Left lobe of liver (tissue), 2 donors: ENCODE measurements at regions not wholly inside any gene's neighbourhood (a gene's known extent, or its start where the extent isn't known, plus 50 kb on each side); places are given as distances from the start of the nearest gene placed in this dataset.
"Not testable (repeated sequence)": the region's sequence is repeated elsewhere in the genome, so short reads cannot be mapped to it uniquely, and the experiment has no call there.

Experiments
- ATAC-seq: fragments of 200-7000 bp; cut with Tn5 transposase; one replicate; pipeline ENCODE4 v1.9.1; 2020; ENCODE audit warnings: mild to moderate bottlenecking, moderate library complexity
- DNase-seq: peaks from one replicate; pipeline ENCODE4 v3.0.0-alpha.2; 2020; ENCODE audit warnings: low spot score
- donor health status: DM: no; HTN: no; CAD: no; lungs with moderate emphysema.
- donor health status: DM: no; HTN: yes; CAD: no.

DNA sequence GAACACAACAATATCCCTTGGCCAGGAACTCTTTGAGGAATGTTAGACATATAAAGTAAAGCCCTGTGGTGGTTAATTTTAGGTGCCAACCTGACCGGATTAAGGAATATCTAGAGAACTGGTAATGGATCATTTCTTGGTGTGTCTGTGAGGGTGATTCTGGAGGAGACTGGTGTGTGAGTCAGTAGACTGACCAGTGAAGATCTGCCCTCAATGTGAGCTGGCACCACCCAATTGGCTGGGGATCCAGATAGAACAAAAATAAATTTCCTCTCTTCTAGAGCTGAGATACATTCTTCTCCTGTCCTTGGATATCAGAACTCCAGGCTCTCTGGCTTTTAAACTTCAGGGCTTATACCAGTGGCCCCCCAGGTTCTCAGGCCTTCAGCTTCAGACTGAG, 56.2 kb upstream of the TNPO1 start:
- DNase-seq, result no peak
- ATAC-seq, result no peak

DNA sequence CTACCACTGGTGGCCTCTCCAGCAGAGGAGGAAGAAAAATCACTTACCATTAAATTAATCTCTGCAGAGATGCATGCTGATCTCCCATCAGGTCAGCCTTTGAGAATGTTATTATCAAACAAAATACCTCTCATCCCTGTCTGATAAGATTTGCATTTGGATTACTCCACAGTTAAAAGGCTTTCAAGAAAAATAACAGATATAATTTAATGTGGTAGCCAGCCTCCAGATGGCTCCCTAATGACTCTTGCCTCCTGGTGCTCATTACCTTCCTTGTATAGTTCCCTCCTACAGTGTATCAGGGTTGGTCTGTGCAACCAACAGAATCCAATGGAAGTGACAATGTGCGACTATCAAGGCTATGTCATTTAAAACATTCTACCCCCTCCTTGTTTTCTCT, 63.6 kb upstream of the TNPO1 start:
- ATAC-seq, result peak; percentile 71
- no peak for DNase-seq

DNA sequence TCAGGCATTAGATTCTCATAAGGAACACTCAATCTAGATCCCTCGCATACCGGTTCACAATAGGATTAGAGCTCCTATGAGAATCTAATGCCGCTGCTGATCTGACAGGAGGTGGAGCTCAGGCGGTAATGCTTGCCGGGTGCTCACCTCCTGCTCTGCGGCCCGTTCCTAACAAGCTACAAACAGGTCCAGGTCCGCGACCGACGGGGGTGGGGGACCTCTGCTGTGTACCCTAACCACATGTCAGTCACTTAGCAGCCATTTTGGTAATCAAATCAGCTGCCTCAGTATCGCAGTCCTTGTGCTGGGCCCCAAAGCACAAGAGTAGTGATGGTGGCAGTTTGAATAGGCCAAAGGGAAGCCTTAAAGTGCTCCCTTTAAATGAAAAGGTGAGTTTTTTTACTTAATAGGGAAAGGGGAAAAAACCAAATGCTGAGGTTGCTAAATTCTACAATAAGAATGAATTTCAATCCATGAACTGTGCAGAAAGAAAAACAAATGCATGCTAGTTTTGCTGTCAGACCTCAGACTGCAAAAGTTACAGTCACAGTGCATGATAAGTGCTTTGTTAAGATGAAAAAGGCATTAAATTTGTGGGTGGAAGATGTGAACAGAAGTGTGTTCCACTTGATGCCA, 67.0 kb upstream of the TNPO1 start:
- DNase-seq (no peak), ATAC-seq (no peak)

DNA sequence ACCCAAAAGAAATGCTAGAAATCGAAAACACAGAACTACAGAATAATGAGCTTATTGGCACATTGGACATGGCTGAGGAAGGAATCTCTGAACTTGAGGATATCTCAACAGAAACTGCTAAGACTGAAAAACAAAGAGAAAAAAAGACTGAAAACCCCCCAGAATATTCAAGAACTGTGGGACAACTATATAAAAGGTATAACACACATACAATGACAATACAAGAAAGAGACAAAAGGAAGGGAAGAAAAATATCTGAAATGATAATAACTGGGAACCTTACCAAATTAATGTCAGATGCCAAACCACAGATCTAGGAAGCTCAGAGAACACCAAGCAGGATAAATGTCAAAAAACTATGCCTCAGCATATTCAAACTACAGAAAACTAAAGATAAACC, 68.6 kb upstream of the TNPO1 start:
- DNase-seq (no peak), ATAC-seq (no peak)

DNA sequence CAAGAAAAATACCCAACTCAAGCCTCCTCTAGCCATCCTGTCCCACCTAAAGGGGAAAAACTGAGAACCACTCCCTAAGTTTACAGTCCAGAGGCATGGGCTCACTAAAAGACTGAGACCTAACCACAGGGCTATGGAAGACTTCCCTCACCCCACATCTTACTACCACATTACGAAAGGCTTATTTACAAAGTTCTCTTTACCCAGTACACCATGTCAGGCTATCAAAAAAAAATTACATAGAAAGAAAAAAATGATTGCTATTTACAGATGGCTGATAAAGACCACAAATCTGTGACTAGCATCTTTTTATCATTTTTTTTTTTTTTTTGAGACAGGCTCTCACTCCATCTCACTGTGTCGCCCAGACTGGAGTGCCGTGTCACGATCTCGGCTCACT, 69.7 kb upstream of the TNPO1 start:
- no peak for DNase-seq
- ATAC-seq, result no peak

DNA sequence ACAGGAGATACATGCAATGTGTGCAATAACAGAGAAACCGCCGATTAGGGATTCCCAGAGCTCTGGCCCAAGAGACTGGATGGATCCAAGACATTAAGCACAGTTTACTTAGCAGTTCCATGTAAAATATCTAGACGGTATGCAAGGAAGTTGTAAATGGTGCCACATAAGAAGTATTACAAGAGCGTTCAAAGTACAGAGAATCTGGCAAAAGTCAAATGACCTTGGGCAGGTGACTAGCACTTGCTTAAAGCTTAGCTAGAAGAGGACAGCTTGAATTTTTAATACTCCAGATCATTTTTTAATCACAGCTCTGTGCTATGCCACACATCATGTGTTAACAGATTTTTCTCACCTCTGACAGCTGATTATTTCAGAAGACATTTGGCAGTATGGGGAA, 72.3 kb upstream of the TNPO1 start:
- ATAC-seq (no peak), DNase-seq (no peak)

DNA sequence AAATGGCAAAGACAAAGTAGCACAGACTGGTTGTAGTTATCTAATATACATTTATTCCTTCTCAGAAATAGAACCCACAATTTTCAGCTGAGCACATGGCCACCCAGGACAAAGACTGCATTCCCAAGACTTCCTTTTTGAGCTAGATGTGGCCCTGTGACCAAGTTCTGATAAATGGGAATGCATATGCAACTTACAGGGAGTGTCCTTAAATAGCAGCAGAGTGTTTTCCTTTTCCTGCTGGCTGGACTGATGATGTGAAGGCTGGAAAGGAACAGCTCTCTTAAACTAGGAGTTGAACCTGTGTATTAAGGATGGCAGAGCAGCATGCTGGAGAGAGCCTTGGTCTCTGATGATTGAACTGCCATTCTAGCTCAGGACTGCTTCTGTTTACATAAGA, 74.7 kb upstream of the TNPO1 start:
- DNase-seq, result no peak
- no peak for ATAC-seq

DNA sequence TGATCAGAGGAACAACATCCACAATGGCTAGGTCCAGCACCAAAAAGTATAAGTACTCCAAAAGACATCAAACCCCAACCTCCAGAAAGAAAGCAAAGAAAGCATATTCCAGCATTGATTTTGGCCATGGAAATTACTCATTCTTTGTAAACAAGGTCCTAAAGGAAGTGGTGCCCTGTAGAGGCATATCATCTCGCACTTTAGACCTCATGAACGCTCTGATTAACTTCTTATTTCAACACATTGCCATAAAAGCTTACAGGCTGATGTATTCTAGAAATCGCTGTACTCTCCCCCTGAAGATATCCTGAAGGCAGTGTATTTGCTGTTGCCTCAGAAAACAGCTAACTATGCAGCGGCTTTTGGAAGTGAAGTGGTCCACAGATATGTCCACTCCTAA, 82.7 kb upstream of the TNPO1 start:
- ATAC-seq (no peak), DNase-seq (no peak)

DNA sequence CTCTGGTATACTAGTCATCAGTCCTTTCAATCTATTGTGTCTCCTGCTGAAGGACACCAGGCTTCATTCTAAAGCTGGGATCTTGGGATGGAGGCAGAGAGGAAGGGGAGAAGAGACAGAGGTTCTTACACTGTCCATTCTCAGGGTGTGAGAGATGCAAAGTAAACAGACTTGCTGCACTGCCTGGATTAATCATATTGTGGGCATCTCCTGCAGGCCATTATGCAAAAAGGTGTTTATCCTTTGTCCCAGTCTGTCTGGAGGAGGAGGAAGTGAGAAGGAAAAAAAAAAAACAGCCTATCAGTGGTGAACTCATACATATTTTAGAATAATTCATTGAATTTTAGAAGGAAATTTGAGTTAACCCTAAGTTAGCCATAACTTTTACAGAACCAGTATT, 92.9 kb upstream of the TNPO1 start:
- DNase-seq (no peak), ATAC-seq (no peak)

DNA sequence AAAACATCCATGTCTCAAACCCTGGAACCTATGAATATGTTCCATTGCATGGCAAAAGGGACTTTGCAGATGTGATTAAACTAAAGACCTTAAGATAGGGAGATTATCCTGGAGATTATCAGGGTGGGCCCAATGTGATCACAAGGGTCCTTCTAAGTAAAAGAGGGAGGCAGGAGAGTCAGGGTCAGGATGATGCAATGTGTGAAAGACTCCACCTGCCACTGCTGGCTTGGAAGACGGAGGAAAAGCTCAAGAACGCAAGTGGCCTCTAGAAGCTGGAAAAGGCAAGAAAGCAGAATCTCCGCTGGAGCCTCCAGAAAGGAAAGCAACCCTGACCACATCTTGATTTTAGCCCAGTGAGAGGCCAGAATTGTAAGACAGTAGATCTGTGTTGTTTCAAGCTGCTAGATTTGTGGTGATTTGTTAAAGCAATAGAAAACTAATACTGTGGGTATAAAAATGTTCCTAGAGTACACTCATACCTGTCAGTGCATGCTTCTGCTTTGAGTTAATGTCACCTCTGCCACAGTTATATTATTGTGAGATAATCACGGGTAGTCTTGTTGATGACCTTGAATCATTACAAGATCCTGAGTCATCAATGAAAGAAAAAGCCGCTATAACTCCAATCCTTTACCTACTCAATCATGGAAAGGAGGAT, 93.5 kb upstream of the TNPO1 start:
- DNase-seq (no peak), ATAC-seq (no peak)

DNA sequence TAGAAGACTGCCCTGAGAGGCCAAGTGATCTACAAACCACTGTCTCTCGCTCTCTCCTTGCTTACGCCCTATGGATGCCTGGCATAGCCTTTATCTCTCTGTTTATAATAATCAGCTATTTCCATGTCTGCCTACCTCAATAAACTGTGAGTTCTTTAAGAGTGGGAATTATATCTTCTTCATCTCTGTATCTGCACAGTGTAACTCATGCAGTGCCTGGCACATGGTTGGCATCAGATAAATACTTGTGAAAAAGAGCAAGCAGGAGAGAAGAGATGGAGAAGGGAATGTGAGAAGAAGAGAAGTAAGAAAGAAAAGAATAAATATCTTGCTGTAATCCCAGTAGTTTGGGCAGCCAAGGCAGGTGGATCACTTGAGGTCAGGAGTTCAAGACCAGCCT, 94.6 kb upstream of the TNPO1 start:
- ATAC-seq (no peak), DNase-seq (no peak)

DNA sequence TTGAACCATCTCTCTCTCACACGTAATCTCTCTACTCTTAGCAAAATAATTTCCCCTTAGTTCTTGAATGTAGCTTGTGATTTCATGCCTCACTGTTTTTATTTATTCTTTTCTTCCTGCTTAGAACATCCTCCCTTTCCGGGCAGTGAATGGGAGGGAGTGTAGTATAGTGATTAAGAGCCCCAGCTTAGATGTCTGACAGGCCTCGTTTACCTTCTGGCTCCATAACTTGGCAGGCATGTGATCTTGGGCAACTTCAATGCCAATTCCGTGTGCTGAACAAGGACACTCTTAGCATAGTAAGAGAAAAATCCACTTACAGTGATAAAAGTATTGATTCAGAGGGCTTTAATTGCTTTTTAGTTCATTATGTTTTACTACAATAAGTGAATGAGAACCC, 96.3 kb upstream of the TNPO1 start:
- DNase-seq (no peak), ATAC-seq (no peak)

DNA sequence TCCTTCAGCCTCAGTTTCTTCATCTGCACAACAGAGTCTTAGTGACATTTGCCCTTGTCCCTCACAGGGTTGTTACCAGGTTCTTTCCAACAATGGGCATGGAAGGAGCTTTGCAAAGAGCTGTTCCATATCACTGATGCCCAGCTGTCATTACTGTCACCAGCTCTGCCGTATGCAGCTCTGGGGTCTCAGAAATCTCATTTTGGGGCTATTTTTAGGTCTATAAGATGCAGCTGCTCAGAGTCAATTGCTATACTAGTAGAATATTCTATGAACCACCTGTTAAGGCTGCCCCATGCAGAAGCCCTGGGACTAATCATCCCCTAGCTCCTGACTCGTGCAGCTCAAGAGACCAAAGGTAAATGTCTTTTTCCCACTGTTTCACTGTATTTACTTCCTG, 105.1 kb upstream of the TNPO1 start:
- ATAC-seq, result no peak
- no peak for DNase-seq

DNA sequence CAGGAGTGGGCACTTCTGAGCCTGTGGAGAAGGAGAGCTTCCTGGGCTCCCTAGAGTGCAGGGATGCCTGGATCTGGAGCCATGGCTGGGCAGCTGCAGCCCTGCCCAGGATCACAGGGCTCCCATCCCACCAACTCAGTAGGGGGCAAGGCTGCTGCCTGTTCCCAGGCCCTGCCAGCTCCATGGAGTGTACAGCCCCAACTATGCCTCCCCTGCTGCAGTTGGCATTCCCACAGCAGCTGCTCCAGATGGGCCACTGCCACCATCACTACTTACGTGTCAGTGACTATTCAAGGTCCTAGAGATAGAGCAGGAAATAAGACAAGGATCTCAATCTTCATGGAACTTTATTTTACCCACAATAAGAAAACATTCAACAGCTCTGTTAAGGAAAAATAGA, 107.1 kb upstream of the TNPO1 start:
- DNase-seq (no peak), ATAC-seq (no peak)

DNA sequence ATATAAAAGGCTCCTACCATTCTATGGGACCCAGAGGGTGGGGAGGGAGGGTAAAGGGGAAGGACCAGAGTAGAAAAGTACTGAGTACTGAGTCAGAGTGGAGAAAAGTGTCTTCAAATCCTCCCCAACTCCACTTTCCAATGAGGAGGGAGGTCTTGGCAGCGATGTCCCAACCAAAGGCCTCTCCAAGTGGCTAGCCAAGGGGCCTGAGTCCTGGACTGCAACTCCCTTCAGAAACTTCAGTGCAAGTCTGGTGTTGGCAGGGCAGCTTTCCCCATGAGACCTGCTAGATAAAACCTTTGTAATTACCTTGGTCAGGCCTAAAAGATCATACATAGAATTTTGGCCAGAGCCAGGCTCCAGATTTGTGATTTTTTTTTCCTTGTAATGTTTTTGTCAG, 111.3 kb upstream of the TNPO1 start:
- no peak for ATAC-seq

DNA sequence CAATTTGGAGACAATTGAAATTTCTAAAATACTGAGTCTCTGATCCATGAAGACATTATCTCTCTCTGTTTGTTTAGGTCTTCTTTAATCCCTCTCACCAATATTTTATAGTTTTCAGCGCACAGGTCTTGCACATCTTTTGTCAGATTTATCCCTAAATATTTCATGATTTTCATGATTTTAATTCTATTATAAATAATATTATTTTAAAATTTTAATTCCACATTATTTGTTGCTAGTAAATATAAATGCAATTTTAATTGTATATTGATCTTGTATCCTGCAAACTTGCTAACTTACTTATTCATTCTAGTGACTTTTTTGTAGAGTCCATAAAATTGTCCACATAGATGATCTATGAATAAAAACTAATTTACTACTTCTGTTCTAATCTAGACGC, 112.6 kb upstream of the TNPO1 start:
- ATAC-seq (no peak), DNase-seq (no peak)

More for the DNA sequence above, 111.3 kb upstream of the TNPO1 start:
- no peak for DNase-seq

DNA sequence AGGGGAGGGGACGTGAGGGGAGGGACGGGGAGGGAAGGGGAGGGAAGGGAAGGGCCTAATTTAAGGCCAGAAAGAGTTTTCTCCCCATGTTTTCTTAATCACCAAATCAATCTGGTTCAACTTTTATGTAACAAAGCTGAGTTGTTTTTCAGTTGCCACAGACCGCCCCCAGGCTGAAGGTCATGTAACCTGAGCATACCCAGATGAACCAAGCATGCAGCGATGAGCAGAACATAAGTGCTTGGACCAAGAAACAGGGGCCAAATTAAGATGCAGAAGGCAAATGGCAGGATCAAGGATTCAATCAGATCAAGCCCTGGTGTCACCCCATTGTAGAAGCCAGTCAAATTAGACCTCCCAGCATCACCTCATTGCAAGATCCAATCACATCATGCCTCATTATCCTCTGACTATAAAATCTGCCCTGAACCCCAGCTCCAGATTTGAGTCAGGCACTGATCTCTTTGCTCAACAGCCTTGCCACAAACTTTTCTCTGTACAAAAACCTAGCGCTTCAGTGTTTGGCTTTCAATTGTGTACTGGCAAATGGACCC, 113.5 kb upstream of the TNPO1 start:
- no peak for DNase-seq
- ATAC-seq, result no peak

DNA sequence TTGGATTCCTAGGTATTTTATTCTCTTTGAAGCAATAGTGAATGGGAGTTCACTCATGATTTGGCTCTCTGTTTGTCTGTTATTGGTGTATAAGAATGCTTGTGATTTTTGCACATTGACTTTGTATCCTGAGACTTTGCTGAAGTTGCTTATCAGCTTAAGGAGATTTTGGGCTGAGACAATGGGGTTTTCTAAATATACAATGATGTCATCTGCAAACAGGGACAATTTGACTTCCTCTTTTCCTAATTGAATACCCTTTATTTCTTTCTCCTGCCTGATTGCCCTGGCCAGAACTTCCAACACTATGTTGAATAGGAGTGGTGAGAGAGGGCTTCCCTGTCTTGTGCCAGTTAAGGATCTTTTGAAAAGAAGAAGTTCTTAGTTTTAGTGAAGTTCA, 114.4 kb upstream of the TNPO1 start:
- not testable (repeated sequence) for DNase-seq, ATAC-seq

DNA sequence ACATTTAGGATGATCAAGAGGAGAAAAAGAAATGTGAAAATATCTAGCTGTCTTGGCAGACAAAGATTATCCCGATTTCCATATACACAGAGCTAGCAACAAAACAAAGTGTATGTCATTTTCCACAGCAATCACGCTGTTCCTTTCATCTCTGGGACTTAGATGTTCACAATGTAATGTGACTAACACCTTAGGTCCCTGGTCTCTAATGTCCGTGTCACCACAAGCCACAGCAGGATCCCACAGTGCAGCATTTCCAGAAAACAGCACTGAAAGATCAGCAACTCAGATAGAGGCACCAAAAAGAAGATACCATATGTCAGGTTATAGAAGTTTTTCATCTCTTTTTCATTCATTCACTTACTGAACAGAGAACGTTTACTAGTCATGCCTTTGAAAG, 118.0 kb upstream of the TNPO1 start:
- DNase-seq (no peak), ATAC-seq (no peak)

DNA sequence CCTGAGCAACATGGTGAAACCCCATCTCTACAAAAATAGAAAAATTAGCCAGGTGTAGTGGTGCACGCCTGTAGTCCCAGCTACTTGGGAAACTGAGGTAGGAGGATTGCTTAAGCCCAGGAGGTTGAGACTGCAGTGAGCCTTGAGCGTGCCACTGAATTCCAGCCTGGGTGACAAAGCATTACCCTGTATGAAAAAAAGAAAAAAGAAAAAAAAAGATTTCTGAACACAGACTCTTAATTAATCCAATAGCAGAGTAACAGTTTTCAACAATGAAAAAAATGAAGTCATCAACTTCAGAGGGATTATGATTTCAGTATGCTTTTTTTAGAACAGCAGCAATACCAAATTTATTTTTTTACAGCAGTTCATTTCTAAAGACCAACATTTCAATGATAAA, 118.8 kb upstream of the TNPO1 start:
- DNase-seq (no peak), ATAC-seq (no peak)

DNA sequence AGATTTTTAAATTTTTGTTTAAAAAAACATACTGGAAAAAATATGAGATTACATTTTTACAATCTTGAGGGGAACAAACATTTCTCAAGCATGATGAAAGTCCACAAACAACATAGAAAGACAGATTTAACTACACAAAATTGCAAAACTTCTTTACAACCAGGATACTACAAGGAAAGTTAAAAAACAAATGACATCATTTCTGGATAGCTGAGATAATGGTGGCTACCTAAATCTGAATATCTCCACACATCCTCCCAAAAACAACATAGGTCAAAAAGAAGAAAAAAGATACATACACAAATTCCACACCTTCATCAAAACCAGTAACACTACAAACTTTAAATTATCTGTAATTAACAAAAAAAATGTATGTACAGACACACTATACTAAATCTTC, 120.8 kb upstream of the TNPO1 start:
- DNase-seq (no peak), ATAC-seq (no peak)

DNA sequence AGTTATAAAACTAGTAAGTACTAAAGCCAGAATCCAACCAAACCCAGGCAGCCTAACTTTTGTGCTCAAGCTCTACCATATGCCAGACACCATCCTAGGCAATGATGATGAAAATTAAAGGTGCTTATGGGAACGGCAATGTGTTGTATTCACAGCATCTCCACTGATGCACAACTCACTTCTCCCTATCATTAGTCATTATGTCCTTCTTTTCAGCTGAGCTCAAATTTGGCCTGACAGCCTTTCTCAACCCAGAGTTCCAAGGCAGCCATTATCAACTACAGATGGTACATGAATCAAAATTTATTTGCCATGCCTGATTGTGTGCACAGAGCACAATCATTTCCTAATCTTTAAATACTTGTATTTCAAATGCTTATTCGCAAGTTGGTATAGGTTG, 121.6 kb upstream of the TNPO1 start:
- ATAC-seq (no peak), DNase-seq (no peak)
